Activated CD4-positive, alpha-beta T cell treated with anti-CD3 and anti-CD28 coated beads for 48 hours (primary cell): ENCODE measurements at regions not wholly inside any gene's neighbourhood (a gene's known extent, or its start where the extent isn't known, plus 50 kb on each side); places are given as distances from the start of the nearest gene placed in this dataset.
"Not testable (repeated sequence)": the region's sequence is repeated elsewhere in the genome, so short reads cannot be mapped to it uniquely, and the experiment has no call there.

Experiments used
- DNase-seq: peaks from one replicate; pipeline ENCODE4 v3.0.0-alpha.2; 2020

DNA sequence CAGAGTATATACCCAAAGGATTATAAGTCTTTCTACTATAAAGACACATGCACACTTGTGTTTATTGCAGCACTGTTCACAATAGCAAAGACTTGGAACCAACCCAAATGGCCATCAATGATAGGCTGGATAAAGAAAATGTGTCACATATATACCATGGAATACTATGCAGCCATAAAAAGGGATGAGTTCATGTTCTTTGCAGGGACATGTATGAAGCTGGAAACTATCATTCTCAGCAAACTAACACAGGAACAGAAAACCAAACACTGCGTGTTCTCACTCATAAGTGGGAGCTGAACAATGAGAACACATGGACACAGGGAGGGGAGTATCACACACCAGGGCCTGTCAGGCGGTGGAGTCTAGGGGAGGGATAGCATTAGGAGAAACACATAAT is 281.7 kb upstream of the MEF2C start:
- not testable (repeated sequence) for DNase-seq

GRCh38 chr5:89156226-89156625 is 273.2 kb upstream of the MEF2C start:
- no peak for DNase-seq

- DNase-seq, result no peak
Measured at GRCh38 chr5:89147031-89147430, 264.0 kb upstream of the MEF2C start.

DNA sequence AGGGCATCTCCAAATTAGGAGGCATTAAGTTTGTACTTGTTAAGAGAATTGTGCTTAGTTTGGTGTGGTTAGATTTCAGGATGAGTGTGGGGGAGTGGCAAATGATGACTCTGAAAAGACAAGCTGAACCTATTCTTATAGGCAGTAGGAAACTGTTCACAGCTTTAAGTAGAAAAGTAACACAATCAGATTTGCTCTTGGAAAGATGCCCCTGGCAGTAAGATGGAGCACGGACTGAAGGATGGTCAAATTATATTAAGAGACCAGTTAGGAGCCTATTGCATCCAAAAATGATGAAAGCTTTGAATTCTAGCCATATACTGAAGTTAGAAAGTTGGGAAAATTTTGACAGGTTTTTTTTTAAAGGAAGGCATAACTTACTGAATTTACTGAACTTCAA is 254.2 kb upstream of the MEF2C start:
- no peak for DNase-seq

- DNase-seq, result no peak
Measured at GRCh38 chr5:89133975-89134374, 251.0 kb upstream of the MEF2C start.

- no peak for DNase-seq
Measured at GRCh38 chr5:89133129-89133528, 250.1 kb upstream of the MEF2C start.

DNA sequence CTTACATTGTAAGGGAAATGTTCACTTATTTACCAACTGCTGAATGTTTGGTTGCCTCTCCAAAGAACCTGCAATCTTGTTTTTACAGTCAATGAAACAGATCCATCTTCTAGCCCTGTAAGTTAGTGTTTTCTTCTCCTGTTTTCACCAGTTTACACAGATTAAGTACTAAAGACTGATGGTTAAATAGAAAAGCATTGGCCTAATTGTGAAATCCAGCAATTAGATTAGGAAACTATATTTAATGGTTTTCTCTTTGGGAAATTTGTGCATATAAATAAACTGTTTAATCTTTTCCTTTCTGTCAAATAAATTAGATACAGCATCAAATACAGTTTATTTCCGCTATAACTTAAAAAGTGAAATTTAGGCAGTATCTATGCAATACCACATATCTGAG is 247.9 kb upstream of the MEF2C start:
- no peak for DNase-seq

GRCh38 chr5:89129941-89130340 is 247.0 kb upstream of the MEF2C start:
- no peak for DNase-seq

DNA sequence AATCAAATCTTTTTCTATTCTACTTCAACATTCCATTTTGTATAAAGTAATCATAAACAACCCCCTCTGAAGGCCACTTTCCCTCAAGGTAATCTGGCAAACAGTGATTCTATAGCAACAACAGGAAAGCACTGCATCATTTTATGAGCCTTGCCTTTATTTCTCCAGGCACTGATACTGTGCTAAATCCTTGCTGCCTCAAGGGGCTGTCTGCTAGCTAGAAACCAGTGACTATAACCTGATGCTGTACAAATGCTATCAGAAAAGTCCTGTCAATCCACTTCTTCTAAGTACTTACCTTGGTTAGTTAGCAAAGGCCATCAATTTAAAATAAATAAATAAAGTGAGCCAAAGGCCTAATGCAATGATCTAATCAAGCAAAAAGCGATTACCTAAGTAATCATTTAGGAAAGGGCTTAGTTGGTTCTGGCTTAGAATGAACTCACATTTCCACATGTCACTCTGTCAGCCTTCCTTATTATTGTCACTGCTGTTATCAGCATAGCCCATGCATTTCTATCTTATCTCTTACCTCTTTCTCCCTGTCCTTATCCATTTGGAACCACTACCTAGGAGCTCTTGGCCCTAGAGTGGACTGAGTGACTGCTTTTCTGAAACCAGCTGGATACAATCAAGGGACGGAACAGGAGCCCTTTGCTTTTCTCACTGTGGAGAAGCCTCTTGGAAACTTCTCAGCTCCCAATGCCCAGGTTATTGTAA is 246.1 kb upstream of the MEF2C start:
- DNase-seq, result no peak

GRCh38 chr5:89128092-89128491 is 245.1 kb upstream of the MEF2C start:
- no peak for DNase-seq

DNA sequence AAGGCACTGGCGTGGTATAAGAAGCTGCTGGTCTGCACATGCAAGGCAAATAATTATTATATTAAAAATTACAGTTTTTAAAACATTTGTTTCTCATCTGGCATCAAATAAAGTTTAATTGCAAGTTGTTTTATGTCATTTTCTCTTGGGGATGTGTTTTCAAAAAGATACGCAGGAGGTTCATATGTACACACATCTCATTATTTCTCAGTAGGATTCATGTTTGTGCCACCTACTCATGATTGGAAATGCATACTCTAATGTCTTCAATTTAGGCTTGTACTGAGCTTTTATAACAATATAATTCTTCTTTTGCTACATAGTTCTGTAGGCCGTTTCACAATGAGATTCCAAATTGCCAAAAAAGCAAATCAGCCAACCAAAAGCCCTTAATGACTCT is 244.2 kb upstream of the MEF2C start:
- no peak for DNase-seq

- no peak for DNase-seq
Measured at GRCh38 chr5:89125372-89125771, 242.4 kb upstream of the MEF2C start.

GRCh38 chr5:89123581-89123980 is 240.6 kb upstream of the MEF2C start:
- no peak for DNase-seq

GRCh38 chr5:89120719-89121118 is 237.7 kb upstream of the MEF2C start:
- no peak for DNase-seq

GRCh38 chr5:89117124-89117644 is 234.2 kb upstream of the MEF2C start:
- DNase-seq, result no peak

- no peak for DNase-seq
Measured at GRCh38 chr5:89110916-89111646, 228.1 kb upstream of the MEF2C start.

DNA sequence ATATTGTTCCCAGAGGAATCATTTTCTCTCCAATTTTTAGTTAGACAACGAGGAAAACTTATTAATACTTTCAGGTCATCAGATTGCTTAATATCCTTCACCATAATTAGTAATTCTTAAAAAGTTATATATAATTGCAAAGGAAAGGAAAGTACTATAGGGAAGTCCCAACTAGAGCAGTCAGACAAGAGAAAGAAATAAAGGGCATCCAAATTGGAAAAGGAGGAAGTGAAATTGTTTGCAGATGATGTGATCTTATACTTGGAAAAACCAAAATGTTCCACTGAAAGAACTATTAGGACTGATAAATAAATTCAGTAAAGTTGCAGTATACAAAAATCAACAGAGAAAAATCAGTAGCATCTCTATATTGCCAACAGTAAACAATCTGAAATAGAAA is 223.5 kb upstream of the MEF2C start:
- DNase-seq, result no peak

- no peak for DNase-seq
Measured at GRCh38 chr5:89105836-89106235, 222.9 kb upstream of the MEF2C start.

- no peak for DNase-seq
Measured at GRCh38 chr5:89105171-89105695, 222.2 kb upstream of the MEF2C start.

DNA sequence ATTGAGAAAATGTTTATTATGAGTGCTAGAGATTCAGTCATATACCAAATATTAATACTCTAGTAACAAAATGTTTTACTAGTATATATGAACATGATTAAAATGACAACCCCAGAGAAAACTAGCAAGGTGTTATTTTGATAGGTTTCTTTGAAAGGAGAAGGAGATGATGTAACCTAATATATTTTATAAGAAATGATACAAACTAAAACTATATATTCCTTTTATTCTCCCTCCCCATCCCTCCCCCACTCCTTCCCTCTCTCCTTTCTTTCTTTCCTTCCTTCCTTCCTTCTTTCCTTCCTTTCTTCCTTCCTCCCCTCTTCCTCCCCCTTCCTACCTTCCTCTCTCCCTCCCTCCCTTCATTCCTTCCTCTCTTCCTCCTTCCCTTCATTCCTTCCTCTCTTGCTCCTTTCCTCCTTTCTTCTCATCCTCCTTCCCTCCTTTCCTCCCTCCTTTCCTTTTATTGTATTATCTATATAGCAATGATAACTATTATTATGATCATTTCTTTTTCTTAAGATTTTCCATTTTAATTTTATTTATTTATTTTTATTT is 215.3 kb upstream of the MEF2C start:
- DNase-seq, result no peak

- DNase-seq, result no peak
Measured at GRCh38 chr5:89097103-89097502, 214.1 kb upstream of the MEF2C start.

GRCh38 chr5:89095341-89095740 is 212.4 kb upstream of the MEF2C start:
- DNase-seq, result no peak

DNA sequence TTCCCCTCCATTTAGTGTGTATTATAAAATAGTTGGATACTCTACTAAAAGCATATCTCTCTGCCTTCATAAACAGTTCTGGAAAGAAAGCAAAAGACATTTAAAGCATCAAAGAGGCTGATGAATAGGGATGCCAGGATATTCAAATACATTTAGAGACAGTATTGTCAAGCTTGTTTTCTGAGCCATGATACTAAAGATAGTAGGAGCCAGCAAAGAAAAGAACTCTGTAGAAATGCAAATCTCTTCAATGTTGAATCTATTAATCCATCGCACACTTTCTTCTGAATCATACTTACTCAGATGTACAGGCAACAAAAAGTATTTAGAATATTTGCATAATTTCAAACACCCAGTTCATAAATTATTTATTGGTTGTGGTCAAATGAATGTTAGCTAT is 207.1 kb upstream of the MEF2C start:
- no peak for DNase-seq
